M059J (cell line): ENCODE measurements at regions not wholly inside any gene's neighbourhood (a gene's known extent, or its start where the extent isn't known, plus 50 kb on each side); places are given as distances from the start of the nearest gene placed in this dataset.

Source experiments
- DNase-seq: peaks from one replicate; pipeline ENCODE4 v3.0.0-alpha.2; 2012; ENCODE audit warnings: low read depth

GRCh38 chr4:138085736-138086305, 156.3 kb downstream of the SLC7A11 start:
- DNase-seq: no peak

GRCh38 chr4:138078751-138079520, 163.2 kb downstream of the SLC7A11 start:
- DNase-seq: no peak

GRCh38 chr4:138078253-138078652, 163.9 kb downstream of the SLC7A11 start:
- no peak for DNase-seq

- DNase-seq: no peak
These were observed 165.6 kb downstream of the SLC7A11 start for GRCh38 chr4:138076561-138076960.

- no peak for DNase-seq
These were observed 171.3 kb downstream of the SLC7A11 start for GRCh38 chr4:138070816-138071215.

- DNase-seq: no peak
These were observed 178.6 kb downstream of the SLC7A11 start for GRCh38 chr4:138063581-138063980.

GRCh38 chr4:138062929-138063328, 179.2 kb downstream of the SLC7A11 start:
- DNase-seq: peak; percentile 56

- DNase-seq: no peak
These were observed 185.6 kb downstream of the SLC7A11 start for GRCh38 chr4:138056541-138056940.

GRCh38 chr4:138055890-138056289, 186.3 kb downstream of the SLC7A11 start:
- peak; percentile 48 for DNase-seq

GRCh38 chr4:138053641-138054301, 188.4 kb downstream of the SLC7A11 start:
- peak; percentile 91 for DNase-seq

GRCh38 chr4:138052806-138053632, 189.1 kb downstream of the SLC7A11 start:
- DNase-seq: no peak

GRCh38 chr4:138051157-138051556, 191.0 kb downstream of the SLC7A11 start:
- no peak for DNase-seq

- DNase-seq: no peak
These were observed 191.5 kb downstream of the SLC7A11 start for GRCh38 chr4:138050601-138051000.

GRCh38 chr4:138049355-138049754, 192.8 kb downstream of the SLC7A11 start:
- DNase-seq: no peak

- no peak for DNase-seq
These were observed 194.9 kb downstream of the SLC7A11 start for GRCh38 chr4:138047290-138047689.

- DNase-seq: no peak
These were observed 197.1 kb downstream of the SLC7A11 start for GRCh38 chr4:138045036-138045435.

GRCh38 chr4:138039010-138039409, 203.1 kb downstream of the SLC7A11 start:
- peak; percentile 29 for DNase-seq

- DNase-seq: peak; percentile 30
These were observed 204.5 kb downstream of the SLC7A11 start for GRCh38 chr4:138037696-138038095.

GRCh38 chr4:138035781-138036258, 206.3 kb downstream of the SLC7A11 start:
- DNase-seq: peak; percentile 70

- DNase-seq: no peak
These were observed 207.3 kb downstream of the SLC7A11 start for GRCh38 chr4:138034871-138035270.

- no peak for DNase-seq
These were observed 209.9 kb downstream of the SLC7A11 start for GRCh38 chr4:138032222-138032621.

GRCh38 chr4:138030375-138030774, 211.8 kb downstream of the SLC7A11 start:
- DNase-seq: no peak
